ENCODE measurements at regions not wholly inside any gene's neighbourhood (a gene's known extent, or its start where the extent isn't known, plus 50 kb on each side); places are given as distances from the start of the nearest gene placed in this dataset.

GRCh38 chrX:131816551-131817136 lies 206.5 kb upstream of the STK26 start:
- peak; percentile 83 for DNase-seq
- intact Hi-C loops (cut with micrococcal nuclease) = loop anchor here (1.0 to 2.0 kb wide), 2 partner anchors 13 to 64 kb away; no protein-coding TSS in a partner anchor
- H3F3A ChIP-seq (ENCODE audit: low read length, unreplicated experiment) = no peaks in the 10 kb centered on the region
- H3K27ac ChIP-seq (ENCODE audit: low read length) = peak overlapping the region; percentile 36
- peak overlapping the region; percentile 45 for H3K9ac ChIP-seq (ENCODE audit: low read length)
- no peaks in the 10 kb centered on the region for H3K36me3 ChIP-seq (ENCODE audit: low read depth, low read length)
- H3K4me1 ChIP-seq (ENCODE audit: insufficient read depth, low read length) = peaks cover 9% of the 10 kb centered on the region; the same call in 1 of the 2 replicates
- ChIA-PET CTCF (interaction anchor here (0.6 kb wide), 1 partner anchor 1854 kb away, joined by 3 read pairs; no protein-coding TSS in a partner anchor), POLR2A (ENCODE audit: unreplicated experiment) (no interaction called here)
- peak overlapping the region; percentile 44 for H3K4me3 ChIP-seq (ENCODE audit: low read length)
- no peaks in the 10 kb centered on the region for H4K20me1 ChIP-seq (ENCODE audit: low read length)
- no peaks in the 10 kb centered on the region for H3K9me2 ChIP-seq (replicated peaks; ENCODE audit: low read length)
- H3K9me3 ChIP-seq (ENCODE audit: low read length) = no peaks in the 10 kb centered on the region
- H3K27me3 ChIP-seq (ENCODE audit: low read length) = no peaks in the 10 kb centered on the region
- H3K79me2 ChIP-seq (ENCODE audit: low read length) = no peaks in the 10 kb centered on the region
- BruUV-seq (replicated peaks) = no TSS peak
- no peak for TF ChIP-seq EZH2phosphoT487 (IDR thresholded peaks at IDR 0.05; ENCODE audit: borderline replicate concordance, low read length)
- TF ChIP-seq CTCF (conservative IDR thresholded peaks at IDR 0.05; ENCODE audit: low read depth, low read length) = peak; percentile 71
- H3K4me2 ChIP-seq (ENCODE audit: low read length) = peak overlapping the region; percentile 78
- peak overlapping the region; percentile 70 for H2AFZ ChIP-seq (ENCODE audit: low read length)
- ATAC-seq = peak; percentile 57

GRCh38 chrX:131818297-131818936 lies 204.7 kb upstream of the STK26 start:
- Histone ChIP-seq H3K4me1 (ENCODE audit: insufficient read depth, low read length) (peaks cover 9% of the 10 kb centered on the region; the same call in 1 of the 2 replicates), H3K79me2 (ENCODE audit: low read length) (no peaks in the 10 kb centered on the region), H3K36me3 (ENCODE audit: low read depth, low read length) (no peaks in the 10 kb centered on the region), H3K9ac (ENCODE audit: low read length) (no peak overlapping the region), H4K20me1 (ENCODE audit: low read length) (no peaks in the 10 kb centered on the region), H3K27ac (ENCODE audit: low read length) (no peak overlapping the region), H3K4me3 (ENCODE audit: low read length) (no peak overlapping the region), H3K27me3 (ENCODE audit: low read length) (no peaks in the 10 kb centered on the region), H3F3A (ENCODE audit: low read length, unreplicated experiment) (no peaks in the 10 kb centered on the region), H3K9me3 (ENCODE audit: low read length) (no peaks in the 10 kb centered on the region), H3K4me2 (ENCODE audit: low read length) (no peak overlapping the region), H3K9me2 (replicated peaks; ENCODE audit: low read length) (no peaks in the 10 kb centered on the region), H2AFZ (ENCODE audit: low read length) (no peak overlapping the region)
- ChIA-PET POLR2A (ENCODE audit: unreplicated experiment) (interaction anchor here (0.6 kb wide), 1 partner anchor 10 kb away, joined by 3 read pairs; no protein-coding TSS in a partner anchor), CTCF (interaction anchor here (0.6 to 0.7 kb wide), 2 partner anchors 27 to 158 kb away, joined by 5 to 7 read pairs; no protein-coding TSS in a partner anchor)
- TF ChIP-seq EZH2 (IDR thresholded peaks at IDR 0.05; ENCODE audit: low read length, unreplicated experiment) (no peak), CTCF (conservative IDR thresholded peaks at IDR 0.05; ENCODE audit: low read depth, low read length) (no peak), EZH2phosphoT487 (IDR thresholded peaks at IDR 0.05; ENCODE audit: borderline replicate concordance, low read length) (no peak)
- intact Hi-C loops (cut with micrococcal nuclease) = no loop called here
- DNase-seq = peak; percentile 21
- no peak for ATAC-seq
- BruUV-seq (replicated peaks) = no TSS peak
